HCT116 (cell line): ENCODE measurements at regions not wholly inside any gene's neighbourhood (a gene's known extent, or its start where the extent isn't known, plus 50 kb on each side); places are given as distances from the start of the nearest gene placed in this dataset.

Experiments used
- ATAC-seq: fragments of 200-7000 bp; cut with Tn5 transposase; 2 replicates; pipeline ENCODE4 v1.9.1; 2020; ENCODE audit warnings: mild to moderate bottlenecking, moderate library complexity
- BruUV-seq: library from RNA; stranded (reverse); fragments of 400-500 nt; replicated peaks from 2 replicates; lab custom pipeline; 2021; lab: Mats Ljungman, UMichigan
- CTCF ChIA-PET: fragments of 300-600 bp; sonication (Branson Sonifier 250); formaldehyde crosslinking; loops from one replicate; lab custom pipeline; 2021; ENCODE audit warnings: antibody characterized with exemption; lab: Charles Lee
- POLR2A ChIA-PET: fragments of 300-600, 350-600 bp; sonication (Branson Sonifier 250); formaldehyde crosslinking; loops from one replicate; lab custom pipeline; 2021; ENCODE audit warnings: antibody characterized with exemption; lab: Charles Lee
- RAD21 ChIA-PET, 2 experiments: fragments of 300-600 bp; sonication (Branson Sonifier 250); formaldehyde crosslinking; loops; one replicate each; lab custom pipeline; 2023; ENCODE audit warnings: low total read pairs in 2 of 2; ENCODE audit not compliant: uncharacterized antibody in 2 of 2, unreplicated experiment in 2 of 2, low non-redundant PET in 1 of 2; lab: Charles Lee
- DNase-seq: peaks from one replicate; pipeline ENCODE4 v3.0.0-alpha.2; 2010; ENCODE audit warnings: low read depth, low spot score
- H2AFZ ChIP-seq: fragments of 200-600 bp; shearing (Covaris generic), sonication (generic); 2 replicates; pipeline ENCODE4 v1.6.1; 2017; ENCODE audit warnings: low read depth, mixed run types, mixed read lengths, antibody characterized with exemption, low read length; ENCODE audit not compliant: poor library complexity, severe bottlenecking
- H3K27ac ChIP-seq: 2 replicates; pipeline ENCODE4 v1.5.1; 2012; ENCODE audit warnings: low read depth, low read length
- H3K27me3 ChIP-seq: fragments of 200-600 bp; sonication (generic); 2 replicates; pipeline ENCODE4 v1.6.1; 2016; ENCODE audit warnings: mixed run types, low read length, mixed read lengths; ENCODE audit not compliant: insufficient read depth
- H3K36me3 ChIP-seq, 2 experiments: fragments of 200-500 bp in 1 of 2; fragments of 200-600 bp in 1 of 2; sonication (Bioruptor generic) in 1 of 2; sonication (generic) in 1 of 2; 2 replicates each; pipeline versions ENCODE4 v1.5.1 to v1.6.1; 2014 to 2016; ENCODE audit warnings: low read length in 2 of 2, inconsistent platforms in 1 of 2, mixed read lengths in 1 of 2, mixed run types in 1 of 2; ENCODE audit not compliant: insufficient read depth in 2 of 2, control insufficient read depth in 1 of 2
- H3K4me1 ChIP-seq, 2 experiments: fragments of 200-600 bp in 1 of 2; sonication (generic) in 1 of 2; 2 replicates each; pipeline versions ENCODE4 v1.5.1 to v1.6.1; 2012 to 2017; ENCODE audit warnings: low read length in 2 of 2, inconsistent platforms in 1 of 2, mild to moderate bottlenecking in 1 of 2, mixed read lengths in 1 of 2, mixed run types in 1 of 2, moderate library complexity in 1 of 2; ENCODE audit not compliant: insufficient read depth in 2 of 2, control insufficient read depth in 1 of 2
- H3K4me2 ChIP-seq: fragments of 200-600 bp; sonication (generic); 2 replicates; pipeline ENCODE4 v1.6.1; 2017; ENCODE audit warnings: mixed run types, low read length, mixed read lengths
- H3K4me3 ChIP-seq, 2 experiments: fragments of 200-600 bp in 1 of 2; sonication (generic) in 1 of 2; replicated peaks in 1 of 2; 2 replicates each; pipeline ENCODE4 v1.5.1; 2011 to 2016; ENCODE audit warnings: low read length in 2 of 2, control low read depth in 1 of 2, low read depth in 1 of 2, mild to moderate bottlenecking in 1 of 2, mixed read lengths in 1 of 2, mixed run types in 1 of 2
- H3K79me2 ChIP-seq: fragments of 200-600 bp; sonication (generic); 2 replicates; pipeline ENCODE4 v1.6.1; 2017; ENCODE audit warnings: mild to moderate bottlenecking, mixed run types, low read length, moderate library complexity, mixed read lengths; ENCODE audit not compliant: insufficient read depth
- H3K9ac ChIP-seq: fragments of 200-600 bp; sonication (generic); 2 replicates; pipeline ENCODE4 v1.6.1; 2016; ENCODE audit warnings: low read length, mixed read lengths
- H3K9me2 ChIP-seq: fragments of 200-600 bp; sonication (generic), shearing (Covaris generic); 2 replicates; pipeline ENCODE4 v1.6.1; 2017; ENCODE audit warnings: mixed run types, mild to moderate bottlenecking, moderate library complexity; ENCODE audit not compliant: insufficient read depth
- H3K9me3 ChIP-seq, 2 experiments: fragments of 200-500 bp in 1 of 2; fragments of 200-600 bp in 1 of 2; sonication (Bioruptor generic) in 1 of 2; sonication (generic) in 1 of 2; 2 replicates each; pipeline ENCODE4 v1.6.1; 2014 to 2017; ENCODE audit warnings: low read length in 2 of 2, mixed read lengths in 2 of 2, inconsistent platforms in 1 of 2, low read depth in 1 of 2, mild to moderate bottlenecking in 1 of 2, mixed run types in 1 of 2, moderate library complexity in 1 of 2; ENCODE audit not compliant: control insufficient read depth in 1 of 2, insufficient read depth in 1 of 2
- H4K20me1 ChIP-seq: fragments of 200-600 bp; sonication (generic), shearing (Covaris generic); 2 replicates; pipeline ENCODE4 v1.6.1; 2017; ENCODE audit warnings: mixed run types, mild to moderate bottlenecking, moderate library complexity; ENCODE audit not compliant: insufficient read depth
- CBX3 ChIP-seq: IDR thresholded peaks from 2 replicates; pipeline ENCODE4 v1.6.1; 2012; ENCODE audit warnings: low read depth
- EZH2 ChIP-seq: fragments of 200-600 bp; sonication (generic); IDR thresholded peaks from 2 replicates; pipeline ENCODE4 v1.6.1; 2017; ENCODE audit warnings: antibody characterized with exemption, mixed run types
- FOSL1 ChIP-seq: IDR thresholded peaks from 2 replicates; pipeline ENCODE4 v1.6.1; 2012; ENCODE audit warnings: low read depth
- JUND ChIP-seq: IDR thresholded peaks from 2 replicates; pipeline ENCODE4 v1.6.1; 2012
- POLR2A ChIP-seq: IDR thresholded peaks from 2 replicates; pipeline ENCODE4 v1.7.0; 2011; ENCODE audit warnings: borderline replicate concordance; ENCODE audit not compliant: insufficient read depth, insufficient read length; ENCODE audit errors: extremely low read depth
- POLR2AphosphoS5 ChIP-seq: IDR thresholded peaks from 2 replicates; pipeline ENCODE4 v1.6.1; 2011; ENCODE audit warnings: mild to moderate bottlenecking, low read depth, low read length, moderate library complexity
- SIN3A ChIP-seq: IDR thresholded peaks from 2 replicates; pipeline ENCODE4 v1.6.1; 2012; ENCODE audit warnings: low read depth
- SP1 ChIP-seq: IDR thresholded peaks from 2 replicates; pipeline ENCODE4 v1.6.1; 2012; ENCODE audit warnings: low read depth
- YY1 ChIP-seq: IDR thresholded peaks from 2 replicates; pipeline ENCODE4 v1.6.1; 2011; ENCODE audit warnings: low read length, low read depth, moderate library complexity, mild to moderate bottlenecking; ENCODE audit not compliant: insufficient replicate concordance; ENCODE audit errors: extremely low read depth
- ZFX ChIP-seq: fragments of 450-650 bp; IDR thresholded peaks from 2 replicates; pipeline ENCODE4 v1.6.1; 2017
- intact Hi-C: fragments of 100-400 bp; cut with micrococcal nuclease; formaldehyde crosslinking; loops from 2 replicates; pipeline ENCODE4 v1.10.0; 2022
- TF ChIP-seq, protein P1 (sequence below): IDR thresholded peaks from 2 replicates; pipeline ENCODE4 v1.6.1; 2012
- TF ChIP-seq, protein P2 (sequence below): IDR thresholded peaks from 2 replicates; pipeline ENCODE4 v1.6.1; 2012; ENCODE audit warnings: low read depth

DNA sequence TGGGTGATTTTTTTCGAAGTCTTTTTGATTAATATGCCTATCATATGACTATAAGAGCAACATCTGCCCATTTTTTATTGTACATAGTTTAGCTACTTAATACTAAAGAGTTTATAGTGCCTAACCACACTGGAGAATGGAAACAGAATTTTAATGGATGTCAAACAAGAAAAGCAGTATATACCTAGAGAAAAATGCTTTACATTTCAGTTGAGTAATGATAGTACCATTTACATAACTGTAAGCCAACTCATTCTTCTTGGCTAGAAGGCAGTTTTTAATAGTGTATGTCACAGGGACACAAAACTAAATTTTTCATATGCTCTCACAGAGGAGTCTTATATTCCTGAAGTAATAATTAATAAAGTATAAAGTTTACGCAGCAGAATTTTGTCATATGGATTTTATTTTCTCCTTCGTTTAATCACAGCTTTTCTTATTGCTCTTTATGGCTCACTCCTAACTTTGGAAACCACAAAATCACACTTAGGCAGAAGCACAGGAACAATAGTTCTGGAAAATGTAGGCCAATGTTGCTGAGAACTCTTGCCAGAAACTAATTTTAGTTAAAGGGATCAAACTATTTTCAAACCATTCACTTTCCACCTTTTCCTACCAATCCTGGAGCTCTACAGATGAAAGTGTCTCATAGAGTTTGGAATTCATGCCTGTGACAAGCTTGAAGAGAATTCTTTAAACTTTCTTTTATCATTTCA is 243.6 kb downstream of the ZIC1 start:
- Histone ChIP-seq H3K9ac (no peak overlapping the region), H3K4me1 (no peaks in the 10 kb centered on the region), H3K27me3 (no peaks in the 10 kb centered on the region), H3K9me2 (peaks cover 6% of the 10 kb centered on the region; the same call in 1 of the 2 replicates), H3K9me3 (no peaks in the 10 kb centered on the region), H3K4me2 (no peak overlapping the region), H3K27ac (no peak overlapping the region), H2AFZ (no peak overlapping the region), H3K4me3 (no peak overlapping the region), H3K79me2 (no peaks in the 10 kb centered on the region), H3K36me3 (no peaks in the 10 kb centered on the region), H4K20me1 (no peaks in the 10 kb centered on the region)
- intact Hi-C loops = no loop called here
- BruUV-seq = no TSS peak
- ChIA-PET POLR2A (no interaction called here), CTCF (no interaction called here), RAD21 (no interaction called here)
- ATAC-seq = no peak
- TF ChIP-seq SIN3A = no peak
- TF ChIP-seq SP1 = no peak
- TF ChIP-seq POLR2AphosphoS5 = no peak
- no peak for TF ChIP-seq CBX3
- TF ChIP-seq FOSL1 = no peak
- TF ChIP-seq, protein P1, sequence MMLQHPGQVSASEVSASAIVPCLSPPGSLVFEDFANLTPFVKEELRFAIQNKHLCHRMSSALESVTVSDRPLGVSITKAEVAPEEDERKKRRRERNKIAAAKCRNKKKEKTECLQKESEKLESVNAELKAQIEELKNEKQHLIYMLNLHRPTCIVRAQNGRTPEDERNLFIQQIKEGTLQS = no peak
- TF ChIP-seq EZH2 = no peak
- no peak for TF ChIP-seq ZFX
- TF ChIP-seq JUND = no peak
- TF ChIP-seq, protein P2, sequence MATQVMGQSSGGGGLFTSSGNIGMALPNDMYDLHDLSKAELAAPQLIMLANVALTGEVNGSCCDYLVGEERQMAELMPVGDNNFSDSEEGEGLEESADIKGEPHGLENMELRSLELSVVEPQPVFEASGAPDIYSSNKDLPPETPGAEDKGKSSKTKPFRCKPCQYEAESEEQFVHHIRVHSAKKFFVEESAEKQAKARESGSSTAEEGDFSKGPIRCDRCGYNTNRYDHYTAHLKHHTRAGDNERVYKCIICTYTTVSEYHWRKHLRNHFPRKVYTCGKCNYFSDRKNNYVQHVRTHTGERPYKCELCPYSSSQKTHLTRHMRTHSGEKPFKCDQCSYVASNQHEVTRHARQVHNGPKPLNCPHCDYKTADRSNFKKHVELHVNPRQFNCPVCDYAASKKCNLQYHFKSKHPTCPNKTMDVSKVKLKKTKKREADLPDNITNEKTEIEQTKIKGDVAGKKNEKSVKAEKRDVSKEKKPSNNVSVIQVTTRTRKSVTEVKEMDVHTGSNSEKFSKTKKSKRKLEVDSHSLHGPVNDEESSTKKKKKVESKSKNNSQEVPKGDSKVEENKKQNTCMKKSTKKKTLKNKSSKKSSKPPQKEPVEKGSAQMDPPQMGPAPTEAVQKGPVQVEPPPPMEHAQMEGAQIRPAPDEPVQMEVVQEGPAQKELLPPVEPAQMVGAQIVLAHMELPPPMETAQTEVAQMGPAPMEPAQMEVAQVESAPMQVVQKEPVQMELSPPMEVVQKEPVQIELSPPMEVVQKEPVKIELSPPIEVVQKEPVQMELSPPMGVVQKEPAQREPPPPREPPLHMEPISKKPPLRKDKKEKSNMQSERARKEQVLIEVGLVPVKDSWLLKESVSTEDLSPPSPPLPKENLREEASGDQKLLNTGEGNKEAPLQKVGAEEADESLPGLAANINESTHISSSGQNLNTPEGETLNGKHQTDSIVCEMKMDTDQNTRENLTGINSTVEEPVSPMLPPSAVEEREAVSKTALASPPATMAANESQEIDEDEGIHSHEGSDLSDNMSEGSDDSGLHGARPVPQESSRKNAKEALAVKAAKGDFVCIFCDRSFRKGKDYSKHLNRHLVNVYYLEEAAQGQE = no peak
- no peak for TF ChIP-seq POLR2A
- TF ChIP-seq YY1 = no peak
- DNase-seq = no peak
